ENCODE measurements at regions not wholly inside any gene's neighbourhood (a gene's known extent, or its start where the extent isn't known, plus 50 kb on each side); places are given as distances from the start of the nearest gene placed in this dataset.

DNA sequence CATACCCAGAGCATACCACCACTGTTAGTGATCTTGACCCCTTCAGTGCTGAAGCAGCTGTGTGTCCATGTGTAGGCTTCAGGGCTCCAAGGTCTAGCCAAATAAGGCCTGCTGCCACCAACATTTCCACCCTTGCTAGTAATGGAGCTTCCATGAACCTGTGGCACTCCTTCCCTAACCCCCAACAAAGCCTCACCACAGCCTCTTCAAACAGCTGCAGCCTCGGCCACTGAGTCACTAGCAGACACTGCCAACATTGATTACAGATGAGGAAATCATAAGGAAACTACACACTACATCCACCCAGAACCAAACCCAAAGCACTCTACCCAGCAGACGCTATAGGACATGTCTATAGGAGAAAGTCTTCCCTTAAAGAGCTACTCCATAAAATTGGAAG, 610.7 kb downstream of the KCNJ2 start:
- no peaks in the 10 kb centered on the region for H3K27me3 ChIP-seq (ENCODE audit: low read depth, low read length)
- H3K4me3 ChIP-seq (ENCODE audit: low read depth in 1 of 2, low read length in 2 of 2), result no peak overlapping the region
- no peaks in the 10 kb centered on the region for H3K4me1 ChIP-seq (ENCODE audit: control insufficient read depth in 1 of 2, insufficient read depth in 2 of 2, low read length in 2 of 2)
- H3K9me3 ChIP-seq (ENCODE audit: control insufficient read depth in 1 of 2, low read length in 2 of 2), result no peaks in the 10 kb centered on the region
- no peaks in the 10 kb centered on the region for H3K36me3 ChIP-seq (ENCODE audit: control insufficient read depth in 1 of 2, insufficient read depth in 2 of 2, low read length in 2 of 2)
- H3K27ac ChIP-seq (ENCODE audit: low read length), result no peak overlapping the region

GRCh38 chr17:70786081-70786480, 616.7 kb downstream of the KCNJ2 start:
- Histone ChIP-seq H3K4me3 (ENCODE audit: low read depth in 1 of 2, low read length in 2 of 2) (no peak overlapping the region), H3K36me3 (ENCODE audit: control insufficient read depth in 1 of 2, insufficient read depth in 2 of 2, low read length in 2 of 2) (no peaks in the 10 kb centered on the region), H3K9me3 (ENCODE audit: control insufficient read depth in 1 of 2, low read length in 2 of 2) (peaks cover 0 to 3% of the 10 kb centered on the region in 2 donors), H3K4me1 (ENCODE audit: control insufficient read depth in 1 of 2, insufficient read depth in 2 of 2, low read length in 2 of 2) (no peaks in the 10 kb centered on the region), H3K27me3 (ENCODE audit: low read depth, low read length) (no peaks in the 10 kb centered on the region), H3K27ac (ENCODE audit: low read length) (no peak overlapping the region)

DNA sequence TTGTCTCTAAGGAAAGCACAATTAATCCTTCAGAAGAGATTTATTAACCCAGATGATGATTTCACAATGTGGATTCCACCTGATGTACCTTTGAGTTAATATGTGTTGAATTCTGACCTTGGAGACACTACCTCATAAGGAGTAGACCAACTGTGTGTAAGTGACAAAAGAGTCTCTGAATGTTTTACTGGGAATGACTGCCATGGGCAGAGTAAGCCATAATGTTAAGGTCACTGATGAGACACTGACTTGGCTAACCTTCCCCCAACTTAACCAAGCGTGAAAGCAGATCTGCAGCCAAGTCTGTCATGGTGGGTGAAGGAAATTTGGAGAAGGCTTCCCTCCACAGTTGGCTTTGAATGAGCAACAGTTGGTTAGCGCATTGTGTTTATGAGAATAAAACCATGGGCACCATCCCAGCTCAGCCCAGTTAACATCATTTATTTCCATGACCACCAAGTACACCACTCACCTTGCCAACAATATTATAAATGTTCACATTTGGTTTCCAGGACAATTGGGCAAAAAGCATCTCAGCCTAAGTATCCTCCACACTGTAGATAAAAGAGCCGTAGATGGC, 618.5 kb downstream of the KCNJ2 start:
- no peak overlapping the region for H3K27ac ChIP-seq (ENCODE audit: low read length)
- H3K27me3 ChIP-seq (ENCODE audit: low read depth, low read length), result no peaks in the 10 kb centered on the region
- H3K9me3 ChIP-seq (ENCODE audit: control insufficient read depth in 1 of 2, low read length in 2 of 2), result peaks cover 0 to 3% of the 10 kb centered on the region in 2 donors
- H3K36me3 ChIP-seq (ENCODE audit: control insufficient read depth in 1 of 2, insufficient read depth in 2 of 2, low read length in 2 of 2), result no peaks in the 10 kb centered on the region
- no peaks in the 10 kb centered on the region for H3K4me1 ChIP-seq (ENCODE audit: control insufficient read depth in 1 of 2, insufficient read depth in 2 of 2, low read length in 2 of 2)
- no peak overlapping the region for H3K4me3 ChIP-seq (ENCODE audit: low read depth in 1 of 2, low read length in 2 of 2)

- Histone ChIP-seq H3K9me3 (ENCODE audit: control insufficient read depth in 1 of 2, low read length in 2 of 2) (peaks cover 0 to 3% of the 10 kb centered on the region in 2 donors), H3K36me3 (ENCODE audit: control insufficient read depth in 1 of 2, insufficient read depth in 2 of 2, low read length in 2 of 2) (no peaks in the 10 kb centered on the region), H3K4me3 (ENCODE audit: low read depth in 1 of 2, low read length in 2 of 2) (no peak overlapping the region), H3K27me3 (ENCODE audit: low read depth, low read length) (no peaks in the 10 kb centered on the region), H3K27ac (ENCODE audit: low read length) (no peak overlapping the region), H3K4me1 (ENCODE audit: control insufficient read depth in 1 of 2, insufficient read depth in 2 of 2, low read length in 2 of 2) (no peaks in the 10 kb centered on the region)
These were observed 622.6 kb downstream of the KCNJ2 start for GRCh38 chr17:70791748-70792443.

DNA sequence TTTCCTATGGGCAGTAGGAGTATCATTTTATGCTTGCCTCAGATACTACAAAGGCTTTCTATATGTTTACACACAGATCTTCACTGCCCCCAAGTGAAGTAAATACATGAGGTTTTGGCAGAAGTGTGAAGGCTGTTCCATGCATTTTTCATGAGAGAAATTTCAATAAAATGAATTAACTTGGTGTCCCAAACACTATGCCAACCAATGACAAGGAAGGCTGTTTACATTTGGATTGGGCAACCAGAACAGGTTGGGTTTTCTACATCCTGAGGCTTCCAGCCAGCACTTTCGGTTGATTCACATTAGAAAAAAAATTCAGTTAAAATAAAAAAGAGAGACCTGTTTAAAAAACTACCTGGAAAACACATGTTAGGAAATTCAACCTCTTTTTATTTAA, 625.4 kb downstream of the KCNJ2 start:
- Histone ChIP-seq H3K36me3 (ENCODE audit: control insufficient read depth in 1 of 2, insufficient read depth in 2 of 2, low read length in 2 of 2) (no peaks in the 10 kb centered on the region), H3K27ac (ENCODE audit: low read length) (no peak overlapping the region), H3K4me3 (ENCODE audit: low read depth in 1 of 2, low read length in 2 of 2) (no peak overlapping the region), H3K9me3 (ENCODE audit: control insufficient read depth in 1 of 2, low read length in 2 of 2) (no peaks in the 10 kb centered on the region), H3K4me1 (ENCODE audit: control insufficient read depth in 1 of 2, insufficient read depth in 2 of 2, low read length in 2 of 2) (no peaks in the 10 kb centered on the region), H3K27me3 (ENCODE audit: low read depth, low read length) (no peaks in the 10 kb centered on the region)

DNA sequence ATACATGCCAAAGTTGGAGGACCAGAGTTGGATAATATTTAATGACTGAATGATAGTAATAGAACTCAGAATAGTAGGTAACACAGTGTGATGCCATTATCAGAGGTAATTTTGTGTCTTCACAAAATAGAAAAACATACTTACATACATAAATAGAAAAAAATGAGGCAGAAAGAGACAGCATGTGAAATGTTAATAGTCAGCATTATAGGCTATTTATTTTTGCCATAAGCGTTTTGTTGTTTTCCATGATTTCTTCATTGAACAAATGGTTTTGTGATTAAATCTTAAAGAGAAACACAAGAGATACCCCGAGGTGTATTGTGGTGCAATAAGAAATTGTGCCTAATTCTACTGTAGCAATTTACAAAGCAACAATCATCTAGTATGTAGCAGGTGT, 626.3 kb downstream of the KCNJ2 start:
- Histone ChIP-seq H3K9me3 (ENCODE audit: control insufficient read depth in 1 of 2, low read length in 2 of 2) (no peaks in the 10 kb centered on the region), H3K4me1 (ENCODE audit: control insufficient read depth in 1 of 2, insufficient read depth in 2 of 2, low read length in 2 of 2) (no peaks in the 10 kb centered on the region), H3K4me3 (ENCODE audit: low read depth in 1 of 2, low read length in 2 of 2) (no peak overlapping the region), H3K27me3 (ENCODE audit: low read depth, low read length) (no peaks in the 10 kb centered on the region), H3K36me3 (ENCODE audit: control insufficient read depth in 1 of 2, insufficient read depth in 2 of 2, low read length in 2 of 2) (no peaks in the 10 kb centered on the region), H3K27ac (ENCODE audit: low read length) (no peak overlapping the region)

- Histone ChIP-seq H3K27me3 (ENCODE audit: low read depth, low read length) (no peaks in the 10 kb centered on the region), H3K27ac (ENCODE audit: low read length) (no peak overlapping the region), H3K36me3 (ENCODE audit: control insufficient read depth in 1 of 2, insufficient read depth in 2 of 2, low read length in 2 of 2) (no peaks in the 10 kb centered on the region), H3K9me3 (ENCODE audit: control insufficient read depth in 1 of 2, low read length in 2 of 2) (no peaks in the 10 kb centered on the region), H3K4me1 (ENCODE audit: control insufficient read depth in 1 of 2, insufficient read depth in 2 of 2, low read length in 2 of 2) (no peaks in the 10 kb centered on the region), H3K4me3 (ENCODE audit: low read depth in 1 of 2, low read length in 2 of 2) (no peak overlapping the region)
These were observed 627.4 kb downstream of the KCNJ2 start for GRCh38 chr17:70796757-70797156.

DNA sequence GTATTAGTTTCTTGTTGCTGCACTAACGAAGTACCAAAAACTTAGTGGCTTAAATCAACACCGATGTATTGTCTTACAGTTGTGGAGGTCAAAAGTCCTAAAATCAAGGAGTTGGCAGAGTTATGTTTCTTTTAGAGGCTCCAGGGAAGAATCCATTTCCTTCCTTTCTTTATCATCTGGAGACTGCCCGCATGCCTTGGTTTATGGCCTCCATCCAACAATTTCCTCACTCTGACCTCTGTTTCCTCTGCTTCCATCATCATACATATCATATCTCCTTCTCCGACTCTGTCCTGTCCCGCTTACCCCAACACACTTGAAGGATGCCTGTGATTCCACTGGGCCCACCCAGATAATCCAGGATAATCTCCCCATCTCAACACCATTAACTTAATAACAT, 627.8 kb downstream of the KCNJ2 start:
- Histone ChIP-seq H3K36me3 (ENCODE audit: control insufficient read depth in 1 of 2, insufficient read depth in 2 of 2, low read length in 2 of 2) (no peaks in the 10 kb centered on the region), H3K27ac (ENCODE audit: low read length) (no peak overlapping the region), H3K9me3 (ENCODE audit: control insufficient read depth in 1 of 2, low read length in 2 of 2) (no peaks in the 10 kb centered on the region), H3K4me3 (ENCODE audit: low read depth in 1 of 2, low read length in 2 of 2) (no peak overlapping the region), H3K4me1 (ENCODE audit: control insufficient read depth in 1 of 2, insufficient read depth in 2 of 2, low read length in 2 of 2) (no peaks in the 10 kb centered on the region), H3K27me3 (ENCODE audit: low read depth, low read length) (no peaks in the 10 kb centered on the region)

DNA sequence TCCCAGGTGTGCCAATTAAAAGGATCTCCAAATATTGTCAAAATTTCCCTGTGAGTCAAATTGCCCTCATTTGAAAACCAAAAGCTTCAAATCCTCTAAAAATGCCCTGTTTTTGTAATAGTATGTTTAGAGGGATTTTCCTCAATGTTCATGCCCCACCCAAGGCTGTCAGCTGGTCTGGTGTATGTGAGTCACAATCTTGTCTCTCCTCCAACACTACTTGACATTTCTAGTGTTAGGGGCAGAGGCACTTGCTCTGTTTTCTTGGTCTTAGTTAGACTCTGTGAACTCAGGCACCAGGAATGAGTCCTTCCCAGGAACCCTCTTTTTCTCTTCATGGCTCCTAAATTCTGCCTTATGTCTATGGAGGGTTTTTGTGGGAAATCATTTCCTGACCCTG, 634.8 kb downstream of the KCNJ2 start:
- H3K9me3 ChIP-seq (ENCODE audit: control insufficient read depth in 1 of 2, low read length in 2 of 2), result peaks cover 0 to 2% of the 10 kb centered on the region in 2 donors
- H3K4me3 ChIP-seq (ENCODE audit: low read depth in 1 of 2, low read length in 2 of 2), result no peak overlapping the region
- no peak overlapping the region for H3K27ac ChIP-seq (ENCODE audit: low read length)
- no peaks in the 10 kb centered on the region for H3K36me3 ChIP-seq (ENCODE audit: control insufficient read depth in 1 of 2, insufficient read depth in 2 of 2, low read length in 2 of 2)
- no peaks in the 10 kb centered on the region for H3K4me1 ChIP-seq (ENCODE audit: control insufficient read depth in 1 of 2, insufficient read depth in 2 of 2, low read length in 2 of 2)
- H3K27me3 ChIP-seq (ENCODE audit: low read depth, low read length), result no peaks in the 10 kb centered on the region

DNA sequence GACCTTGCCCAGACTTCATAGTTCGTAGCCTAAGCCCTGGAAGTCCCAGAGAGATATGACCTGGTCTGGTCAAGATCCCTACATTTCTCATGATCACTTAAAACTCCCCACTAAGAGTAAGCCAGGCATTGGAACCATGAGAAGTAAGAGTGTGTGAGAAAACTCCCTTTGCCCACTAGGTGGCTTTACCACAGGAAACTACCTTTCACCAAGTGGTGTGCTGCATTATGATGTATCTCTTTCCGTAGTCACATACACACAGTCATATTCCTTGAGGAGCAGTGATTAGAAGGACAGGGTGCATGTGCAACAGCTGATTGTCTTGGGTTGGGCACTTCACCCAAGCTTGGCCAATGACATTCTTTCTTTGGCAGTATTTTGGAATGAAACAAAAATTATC, 639.3 kb downstream of the KCNJ2 start:
- Histone ChIP-seq H3K4me1 (ENCODE audit: control insufficient read depth in 1 of 2, insufficient read depth in 2 of 2, low read length in 2 of 2) (no peaks in the 10 kb centered on the region), H3K4me3 (ENCODE audit: low read depth in 1 of 2, low read length in 2 of 2) (no peak overlapping the region), H3K36me3 (ENCODE audit: control insufficient read depth in 1 of 2, insufficient read depth in 2 of 2, low read length in 2 of 2) (no peaks in the 10 kb centered on the region), H3K27me3 (ENCODE audit: low read depth, low read length) (no peaks in the 10 kb centered on the region), H3K27ac (ENCODE audit: low read length) (no peak overlapping the region), H3K9me3 (ENCODE audit: control insufficient read depth in 1 of 2, low read length in 2 of 2) (peaks cover 0 to 2% of the 10 kb centered on the region in 2 donors)

DNA sequence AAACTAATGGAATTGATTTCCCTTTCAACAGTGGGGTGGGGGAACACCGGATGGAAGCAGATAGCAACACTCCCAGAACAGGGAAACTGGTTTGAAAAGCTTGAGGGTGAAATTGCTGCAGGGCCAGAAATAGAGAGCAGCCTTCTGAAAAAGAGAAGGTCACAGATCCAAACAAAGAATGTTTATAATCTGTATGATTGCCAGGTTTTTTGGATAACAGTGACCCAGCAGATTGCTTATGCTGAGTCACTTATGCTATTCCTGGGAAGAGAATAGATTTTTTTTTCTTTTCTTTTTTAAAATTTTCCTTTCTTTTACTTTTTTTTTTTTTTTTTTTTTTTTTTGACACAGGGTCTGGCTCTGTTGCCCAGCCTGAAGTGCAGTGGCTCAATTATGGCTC, 641.3 kb downstream of the KCNJ2 start:
- Histone ChIP-seq H3K9me3 (ENCODE audit: control insufficient read depth in 1 of 2, low read length in 2 of 2) (no peaks in the 10 kb centered on the region), H3K27ac (ENCODE audit: low read length) (no peak overlapping the region), H3K4me3 (ENCODE audit: low read depth in 1 of 2, low read length in 2 of 2) (no peak overlapping the region), H3K4me1 (ENCODE audit: control insufficient read depth in 1 of 2, insufficient read depth in 2 of 2, low read length in 2 of 2) (no peaks in the 10 kb centered on the region), H3K27me3 (ENCODE audit: low read depth, low read length) (no peaks in the 10 kb centered on the region), H3K36me3 (ENCODE audit: control insufficient read depth in 1 of 2, insufficient read depth in 2 of 2, low read length in 2 of 2) (no peaks in the 10 kb centered on the region)

DNA sequence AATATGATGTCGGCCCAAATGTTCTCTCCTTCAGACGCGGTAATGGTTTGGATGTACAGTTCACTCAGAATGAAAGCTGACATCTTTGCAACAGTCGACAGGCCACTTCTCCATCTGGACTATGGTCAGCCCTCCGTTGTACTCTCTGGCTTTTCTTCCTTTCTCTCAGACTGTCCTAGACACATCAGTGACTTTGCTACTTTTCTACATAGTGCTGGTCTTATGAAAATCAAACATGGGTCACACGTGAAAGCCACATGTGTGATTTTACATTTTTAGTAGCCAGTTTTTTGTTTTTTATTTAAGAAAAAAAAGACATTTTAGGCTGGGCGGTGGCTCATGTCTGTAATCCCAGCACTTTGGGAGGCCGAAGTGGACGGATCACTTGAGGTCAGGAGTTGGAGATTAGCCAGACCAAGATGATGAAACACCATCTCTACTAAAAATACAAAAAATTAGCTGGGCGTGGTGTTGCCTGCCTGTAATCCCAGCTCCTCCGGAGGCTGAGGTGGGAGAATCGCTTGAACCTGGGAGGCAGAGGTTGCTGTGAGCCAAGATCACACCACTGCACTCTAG, 644.1 kb downstream of the KCNJ2 start:
- no peaks in the 10 kb centered on the region for H3K27me3 ChIP-seq (ENCODE audit: low read depth, low read length)
- H3K4me1 ChIP-seq (ENCODE audit: control insufficient read depth in 1 of 2, insufficient read depth in 2 of 2, low read length in 2 of 2), result no peaks in the 10 kb centered on the region
- no peak overlapping the region for H3K27ac ChIP-seq (ENCODE audit: low read length)
- no peak overlapping the region for H3K4me3 ChIP-seq (ENCODE audit: low read depth in 1 of 2, low read length in 2 of 2)
- no peaks in the 10 kb centered on the region for H3K9me3 ChIP-seq (ENCODE audit: control insufficient read depth in 1 of 2, low read length in 2 of 2)
- no peaks in the 10 kb centered on the region for H3K36me3 ChIP-seq (ENCODE audit: control insufficient read depth in 1 of 2, insufficient read depth in 2 of 2, low read length in 2 of 2)
